KMS-11 (cell line): ENCODE measurements at regions not wholly inside any gene's neighbourhood (a gene's known extent, or its start where the extent isn't known, plus 50 kb on each side); places are given as distances from the start of the nearest gene placed in this dataset.

Source experiments
- H2AFZ ChIP-seq: fragments of 200-600 bp; sonication (generic); 2 replicates; pipeline ENCODE4 v1.6.1; 2016; ENCODE audit warnings: antibody characterized with exemption, mixed run types, low read depth
- H3K27ac ChIP-seq: fragments of 200-600 bp; sonication (generic); 2 replicates; pipeline ENCODE4 v1.6.1; 2016; ENCODE audit warnings: mild to moderate bottlenecking, mixed run types
- H3K27me3 ChIP-seq: fragments of 200-600 bp; sonication (generic); 2 replicates; pipeline ENCODE4 v1.6.1; 2017; ENCODE audit warnings: mild to moderate bottlenecking, low read depth, mixed run types, moderate library complexity; ENCODE audit not compliant: insufficient read depth
- H3K36me3 ChIP-seq: fragments of 200-600 bp; sonication (generic); 2 replicates; pipeline ENCODE4 v1.6.1; 2017; ENCODE audit warnings: mild to moderate bottlenecking, mixed run types; ENCODE audit not compliant: insufficient read depth
- H3K4me1 ChIP-seq: fragments of 200-600 bp; sonication (generic); 2 replicates; pipeline ENCODE4 v1.6.1; 2016; ENCODE audit warnings: mild to moderate bottlenecking, low read depth, mixed run types; ENCODE audit not compliant: poor library complexity, severe bottlenecking
- H3K4me2 ChIP-seq: fragments of 200-600 bp; sonication (generic); 2 replicates; pipeline ENCODE4 v1.7.0; 2016; ENCODE audit warnings: mild to moderate bottlenecking, mixed run types
- H3K4me3 ChIP-seq: fragments of 200-600 bp; sonication (generic); IDR thresholded peaks from 2 replicates; pipeline ENCODE4 v1.6.1; 2017; ENCODE audit warnings: low read depth, low read length, mixed read lengths; ENCODE audit not compliant: insufficient read depth
- H3K79me2 ChIP-seq: fragments of 200-600 bp; sonication (generic); 2 replicates; pipeline ENCODE4 v1.6.1; 2016; ENCODE audit warnings: low read depth, mixed run types; ENCODE audit not compliant: insufficient read depth
- H3K9ac ChIP-seq: fragments of 200-600 bp; sonication (generic); 2 replicates; pipeline ENCODE4 v1.6.1; 2016; ENCODE audit warnings: mild to moderate bottlenecking, mixed run types
- H4K20me1 ChIP-seq: fragments of 200-600 bp; sonication (generic); 2 replicates; pipeline ENCODE4 v1.6.1; 2016; ENCODE audit warnings: mild to moderate bottlenecking, mixed run types; ENCODE audit not compliant: insufficient read depth
- CTCF ChIP-seq: fragments of 200-600 bp; sonication (generic); conservative IDR thresholded peaks from 2 replicates; pipeline ENCODE4 v1.6.1; 2017; ENCODE audit warnings: low read depth, mild to moderate bottlenecking, antibody characterized with exemption, low read length, moderate library complexity, mixed read lengths

- Histone ChIP-seq H3K4me3 (no peak overlapping the region), H4K20me1 (no peaks in the 10 kb centered on the region), H3K4me1 (no peaks in the 10 kb centered on the region), H3K79me2 (no peaks in the 10 kb centered on the region), H3K27me3 (peaks cover 2% of the 10 kb centered on the region; the same call in 1 of the 2 replicates), H3K27ac (no peak overlapping the region), H3K36me3 (no peaks in the 10 kb centered on the region), H3K4me2 (no peak overlapping the region), H3K9ac (no peak overlapping the region), H2AFZ (no peak overlapping the region)
- TF ChIP-seq CTCF: no peak
These were observed 254.2 kb downstream of the ETNK1 start for GRCh38 chr12:22879203-22879602.

GRCh38 chr12:22880331-22880730 is 255.4 kb downstream of the ETNK1 start:
- no peaks in the 10 kb centered on the region for H4K20me1 ChIP-seq
- H3K4me3 ChIP-seq: no peak overlapping the region
- TF ChIP-seq CTCF: no peak
- H3K79me2 ChIP-seq: no peaks in the 10 kb centered on the region
- peaks cover 2% of the 10 kb centered on the region; the same call in 1 of the 2 replicates for H3K27me3 ChIP-seq
- H3K9ac ChIP-seq: no peak overlapping the region
- H3K4me1 ChIP-seq: no peaks in the 10 kb centered on the region
- H2AFZ ChIP-seq: no peak overlapping the region
- no peak overlapping the region for H3K4me2 ChIP-seq
- no peaks in the 10 kb centered on the region for H3K36me3 ChIP-seq
- no peak overlapping the region for H3K27ac ChIP-seq

GRCh38 chr12:22880807-22881206 is 255.8 kb downstream of the ETNK1 start:
- Histone ChIP-seq H4K20me1 (no peaks in the 10 kb centered on the region), H3K4me1 (no peaks in the 10 kb centered on the region), H3K4me2 (no peak overlapping the region), H3K36me3 (no peaks in the 10 kb centered on the region), H3K9ac (no peak overlapping the region), H3K79me2 (no peaks in the 10 kb centered on the region), H2AFZ (no peak overlapping the region), H3K27me3 (peaks cover 2% of the 10 kb centered on the region; the same call in 1 of the 2 replicates), H3K27ac (no peak overlapping the region), H3K4me3 (no peak overlapping the region)
- no peak for TF ChIP-seq CTCF

GRCh38 chr12:22881878-22882385 is 257.0 kb downstream of the ETNK1 start:
- H3K27me3 ChIP-seq: peaks cover 2% of the 10 kb centered on the region; the same call in 1 of the 2 replicates
- H3K79me2 ChIP-seq: no peaks in the 10 kb centered on the region
- no peak overlapping the region for H3K27ac ChIP-seq
- H3K4me2 ChIP-seq: no peak overlapping the region
- H3K36me3 ChIP-seq: no peaks in the 10 kb centered on the region
- no peaks in the 10 kb centered on the region for H4K20me1 ChIP-seq
- no peak for TF ChIP-seq CTCF
- H3K4me3 ChIP-seq: no peak overlapping the region
- H2AFZ ChIP-seq: no peak overlapping the region
- no peak overlapping the region for H3K9ac ChIP-seq
- no peaks in the 10 kb centered on the region for H3K4me1 ChIP-seq
